OCI-LY3 (cell line): ENCODE measurements at regions not wholly inside any gene's neighbourhood (a gene's known extent, or its start where the extent isn't known, plus 50 kb on each side); places are given as distances from the start of the nearest gene placed in this dataset.

ENCODE experiments used
- H2AFZ ChIP-seq: fragments of 200-600, 300-600 bp; shearing (Covaris generic); 2 replicates; pipeline ENCODE4 v1.6.0; 2014; ENCODE audit warnings: antibody characterized with exemption, low read depth, low read length
- H3K27ac ChIP-seq: fragments of 200-600, 300-600 bp; sonication (generic); 2 replicates; pipeline ENCODE4 v1.5.1; 2014; ENCODE audit warnings: mild to moderate bottlenecking, low read length, moderate library complexity, mixed read lengths
- H3K27me3 ChIP-seq: fragments of 200-600, 300-600 bp; sonication (generic); 2 replicates; pipeline ENCODE4 v1.6.1; 2014; ENCODE audit warnings: low read depth, low read length, mixed read lengths
- H3K36me3 ChIP-seq: fragments of 200-600, 300-600 bp; sonication (generic); replicated peaks from 2 replicates; pipeline ENCODE3; 2014; ENCODE audit warnings: low read depth, low read length, mixed read lengths
- H3K4me1 ChIP-seq: fragments of 300-600, 200-600 bp; sonication (generic); 2 replicates; pipeline ENCODE4 v1.6.1; 2014; ENCODE audit warnings: low read length, mixed read lengths
- H3K4me2 ChIP-seq: fragments of 200-600, 300-600 bp; sonication (generic); 2 replicates; pipeline ENCODE4 v1.6.1; 2014; ENCODE audit warnings: low read length, mixed read lengths
- H3K4me3 ChIP-seq: fragments of 300-600, 200-600 bp; sonication (generic); 2 replicates; pipeline ENCODE4 v1.5.1; 2014; ENCODE audit warnings: antibody characterized with exemption, mild to moderate bottlenecking, low read length, moderate library complexity
- H3K79me2 ChIP-seq: fragments of 300-600, 200-600 bp; shearing (Covaris generic); 2 replicates; pipeline ENCODE4 v1.6.1; 2014; ENCODE audit warnings: mild to moderate bottlenecking, low read length, mixed read lengths
- H3K9ac ChIP-seq: fragments of 300-600, 200-600 bp; shearing (Covaris generic); 2 replicates; pipeline ENCODE4 v1.6.0; 2014; ENCODE audit warnings: mild to moderate bottlenecking, low read length, moderate library complexity
- H3K9me3 ChIP-seq: fragments of 200-600, 300-600 bp; shearing (Covaris generic); 2 replicates; pipeline ENCODE4 v1.6.1; 2014; ENCODE audit warnings: low read length, mixed read lengths; ENCODE audit not compliant: insufficient read depth
- H4K20me1 ChIP-seq: fragments of 200-600, 300-600 bp; sonication (generic); 2 replicates; pipeline ENCODE4 v1.6.1; 2016; ENCODE audit warnings: low read length, mixed read lengths; ENCODE audit not compliant: insufficient read depth
- CTCF ChIP-seq: fragments of 200-600, 300-600 bp; sonication (generic); IDR thresholded peaks from 2 replicates; pipeline ENCODE4 v1.5.1; 2014; ENCODE audit warnings: antibody characterized with exemption, low read length, low read depth
- EZH2phosphoT487 ChIP-seq: fragments of 200-600 bp; shearing (Covaris generic); IDR thresholded peaks from 2 replicates; pipeline ENCODE4 v1.6.1; 2018; ENCODE audit warnings: antibody characterized with exemption, mixed run types, low read depth

- Histone ChIP-seq H3K27me3 (no peaks in the 10 kb centered on the region), H3K27ac (no peak overlapping the region), H2AFZ (no peak overlapping the region), H3K9me3 (no peaks in the 10 kb centered on the region), H3K4me2 (no peak overlapping the region), H3K79me2 (no peaks in the 10 kb centered on the region), H3K4me1 (peaks cover 5% of the 10 kb centered on the region), H3K4me3 (no peak overlapping the region), H4K20me1 (no peaks in the 10 kb centered on the region), H3K9ac (no peak overlapping the region), H3K36me3 (no peaks in the 10 kb centered on the region)
- TF ChIP-seq CTCF (no peak), EZH2phosphoT487 (no peak)
These were observed 522.0 kb upstream of the LRRN3 start for GRCh38 chr7:110568932-110569331.

- Histone ChIP-seq H2AFZ (no peak overlapping the region), H3K4me1 (peaks cover 5% of the 10 kb centered on the region), H3K27ac (no peak overlapping the region), H3K9me3 (no peaks in the 10 kb centered on the region), H3K79me2 (no peaks in the 10 kb centered on the region), H3K4me2 (peak overlapping the region; percentile 13; the same call in 1 of the 2 replicates), H3K27me3 (no peaks in the 10 kb centered on the region), H4K20me1 (no peaks in the 10 kb centered on the region), H3K9ac (no peak overlapping the region), H3K4me3 (no peak overlapping the region), H3K36me3 (no peaks in the 10 kb centered on the region)
- TF ChIP-seq EZH2phosphoT487, result no peak
- no peak for TF ChIP-seq CTCF
These were observed 521.3 kb upstream of the LRRN3 start for GRCh38 chr7:110569486-110570205.

GRCh38 chr7:110573862-110574528 is 516.9 kb upstream of the LRRN3 start:
- Histone ChIP-seq H3K79me2 (no peaks in the 10 kb centered on the region), H3K27me3 (no peaks in the 10 kb centered on the region), H3K9ac (no peak overlapping the region), H3K36me3 (no peaks in the 10 kb centered on the region), H3K4me2 (no peak overlapping the region), H3K4me1 (peaks cover 8% of the 10 kb centered on the region), H4K20me1 (no peaks in the 10 kb centered on the region), H2AFZ (no peak overlapping the region), H3K27ac (no peak overlapping the region), H3K4me3 (no peak overlapping the region), H3K9me3 (no peaks in the 10 kb centered on the region)
- no peak for TF ChIP-seq EZH2phosphoT487
- TF ChIP-seq CTCF, result no peak

- Histone ChIP-seq H2AFZ (no peak overlapping the region), H3K79me2 (no peaks in the 10 kb centered on the region), H4K20me1 (no peaks in the 10 kb centered on the region), H3K4me2 (no peak overlapping the region), H3K4me1 (no peaks in the 10 kb centered on the region), H3K9me3 (no peaks in the 10 kb centered on the region), H3K9ac (no peak overlapping the region), H3K27me3 (no peaks in the 10 kb centered on the region), H3K36me3 (no peaks in the 10 kb centered on the region), H3K4me3 (no peak overlapping the region), H3K27ac (no peak overlapping the region)
- TF ChIP-seq EZH2phosphoT487 (no peak), CTCF (no peak)
These were observed 503.6 kb upstream of the LRRN3 start for GRCh38 chr7:110587294-110587693.
